H9 (cell line): ENCODE measurements at regions not wholly inside any gene's neighbourhood (a gene's known extent, or its start where the extent isn't known, plus 50 kb on each side); places are given as distances from the start of the nearest gene placed in this dataset.

Source experiments
- DNase-seq: peaks from one replicate; pipeline ENCODE4 v3.0.0-alpha.2; 2017
- H2AFZ ChIP-seq: one replicate; pipeline ENCODE4 v1.6.1; 2013; ENCODE audit warnings: mild to moderate bottlenecking, low read length, control low read depth, moderate library complexity
- H2AK5ac ChIP-seq: 2 replicates; pipeline ENCODE4 v1.6.1; 2013; ENCODE audit warnings: low read length, control low read depth, mixed read lengths; ENCODE audit not compliant: insufficient read length
- H2BK120ac ChIP-seq: one replicate; pipeline ENCODE4 v1.6.1; 2013; ENCODE audit warnings: low read depth, mild to moderate bottlenecking, low read length, control low read depth, inconsistent platforms; ENCODE audit not compliant: poor library complexity, severe bottlenecking
- H2BK12ac ChIP-seq: 2 replicates; pipeline ENCODE4 v1.6.1; 2013; ENCODE audit warnings: low read length, control low read depth, mixed read lengths, low read depth; ENCODE audit not compliant: insufficient read length
- H2BK15ac ChIP-seq: 2 replicates; pipeline ENCODE4 v1.6.1; 2013; ENCODE audit warnings: low read depth, low read length, control low read depth
- H2BK20ac ChIP-seq: one replicate; pipeline ENCODE4 v1.6.1; 2013; ENCODE audit warnings: low read depth, mild to moderate bottlenecking, low read length, control low read depth, inconsistent platforms; ENCODE audit not compliant: poor library complexity, severe bottlenecking
- H2BK5ac ChIP-seq: 2 replicates; pipeline ENCODE4 v1.6.1; 2013; ENCODE audit warnings: low read length, control low read depth, mixed read lengths; ENCODE audit not compliant: insufficient read length
- H3K14ac ChIP-seq: 2 replicates; pipeline ENCODE4 v1.6.1; 2013; ENCODE audit warnings: low read length, control low read depth; ENCODE audit not compliant: insufficient read depth
- H3K18ac ChIP-seq: 2 replicates; pipeline ENCODE4 v1.6.1; 2013; ENCODE audit warnings: low read depth, mild to moderate bottlenecking, mixed read lengths, low read length, control low read depth; ENCODE audit not compliant: insufficient read length
- H3K23ac ChIP-seq: 2 replicates; pipeline ENCODE4 v1.6.1; 2013; ENCODE audit warnings: low read length, control low read depth, mixed read lengths, low read depth; ENCODE audit not compliant: insufficient read length
- H3K23me2 ChIP-seq: 2 replicates; pipeline ENCODE4 v1.6.1; 2013; ENCODE audit warnings: low read depth, mild to moderate bottlenecking, mixed read lengths, low read length, control low read depth; ENCODE audit not compliant: insufficient read length, poor library complexity, severe bottlenecking
- H3K27ac ChIP-seq: 2 replicates; pipeline ENCODE4 v1.5.1; 2013; ENCODE audit warnings: low read length, control low read depth, mixed read lengths, low read depth; ENCODE audit not compliant: insufficient read length
- H3K27me3 ChIP-seq: 2 replicates; pipeline ENCODE4 v1.6.1; 2013; ENCODE audit warnings: low read length, control low read depth, inconsistent platforms; ENCODE audit not compliant: insufficient read depth
- H3K4ac ChIP-seq: 2 replicates; pipeline ENCODE4 v1.6.1; 2013; ENCODE audit warnings: low read depth, mild to moderate bottlenecking, control low read depth, inconsistent platforms, low read length, moderate library complexity
- H3K4me1 ChIP-seq: 2 replicates; pipeline ENCODE4 v1.6.1; 2013; ENCODE audit warnings: low read length, control low read depth, inconsistent platforms; ENCODE audit not compliant: insufficient read depth
- H3K4me2 ChIP-seq: 2 replicates; pipeline ENCODE4 v1.6.1; 2013; ENCODE audit warnings: low read length, control low read depth, mixed read lengths; ENCODE audit not compliant: insufficient read length, insufficient read depth
- H3K56ac ChIP-seq: 2 replicates; pipeline ENCODE4 v1.6.1; 2013; ENCODE audit warnings: low read depth, mild to moderate bottlenecking, mixed read lengths, low read length, control low read depth; ENCODE audit not compliant: insufficient read length
- H3K79me1 ChIP-seq: 2 replicates; pipeline ENCODE4 v1.6.1; 2013; ENCODE audit warnings: low read depth, mild to moderate bottlenecking, moderate library complexity, low read length, control low read depth, inconsistent platforms; ENCODE audit not compliant: insufficient read depth, poor library complexity, severe bottlenecking
- H3K79me2 ChIP-seq: 2 replicates; pipeline ENCODE4 v1.6.1; 2013; ENCODE audit warnings: low read length, control low read depth, inconsistent platforms; ENCODE audit not compliant: insufficient read depth
- H3K9ac ChIP-seq: 2 replicates; pipeline ENCODE4 v1.6.1; 2013; ENCODE audit warnings: low read length, control low read depth, mixed read lengths; ENCODE audit not compliant: insufficient read length; ENCODE audit errors: extremely low read depth
- H3K9me3 ChIP-seq: one replicate; pipeline ENCODE4 v1.6.1; 2013; ENCODE audit warnings: low read depth, low read length, inconsistent platforms; ENCODE audit not compliant: control insufficient read depth
- H3T11ph ChIP-seq: one replicate; pipeline ENCODE4 v1.6.1; 2013; ENCODE audit warnings: mild to moderate bottlenecking, low read length, control low read depth, inconsistent platforms
- H4K20me1 ChIP-seq: one replicate; pipeline ENCODE4 v1.6.1; 2013; ENCODE audit not compliant: control insufficient read depth, insufficient read length, insufficient read depth
- H4K5ac ChIP-seq: 2 replicates; pipeline ENCODE4 v1.6.1; 2013; ENCODE audit warnings: low read depth, mild to moderate bottlenecking, mixed read lengths, low read length, control low read depth; ENCODE audit not compliant: insufficient read length
- H4K8ac ChIP-seq: replicated peaks from 2 replicates; pipeline ENCODE4 v1.6.1; 2013; ENCODE audit warnings: low read length, control low read depth, mixed read lengths, low read depth; ENCODE audit not compliant: insufficient read length
- H4K91ac ChIP-seq: 2 replicates; pipeline ENCODE4 v1.6.1; 2013; ENCODE audit warnings: low read depth, mild to moderate bottlenecking, moderate library complexity, mixed read lengths, low read length, control low read depth; ENCODE audit not compliant: insufficient read length
- H3K27ac Mint-ChIP-seq, 3 experiments: 2 replicates in 2 of 3; 3 replicates in 1 of 3; pipeline ENCODE4 v1.8.0; 2020 to 2021; ENCODE audit warnings: mixed read lengths in 3 of 3, mild to moderate bottlenecking in 1 of 3, moderate library complexity in 1 of 3
- H3K27me3 Mint-ChIP-seq: 2 replicates; pipeline ENCODE4 v1.8.0; 2021; ENCODE audit warnings: low read depth, mild to moderate bottlenecking, moderate library complexity, mixed read lengths
- H3K36me3 Mint-ChIP-seq, 3 experiments: 2 replicates in 2 of 3; 3 replicates in 1 of 3; pipeline ENCODE4 v1.8.0; 2020 to 2021; ENCODE audit warnings: low read depth in 3 of 3, mixed read lengths in 3 of 3; ENCODE audit not compliant: insufficient read depth in 1 of 3
- H3K4me1 Mint-ChIP-seq, 2 experiments: 2 replicates each; pipeline ENCODE4 v1.8.0; 2020; ENCODE audit warnings: mixed read lengths in 2 of 2
- H3K4me3 Mint-ChIP-seq, 2 experiments: 2 replicates in 1 of 2; 3 replicates in 1 of 2; pipeline ENCODE4 v1.8.0; 2020 to 2021; ENCODE audit warnings: mild to moderate bottlenecking in 2 of 2, mixed read lengths in 2 of 2, moderate library complexity in 1 of 2
- H3K9me3 Mint-ChIP-seq, 2 experiments: 2 replicates in 1 of 2; 3 replicates in 1 of 2; pipeline ENCODE4 v1.8.0; 2020; ENCODE audit warnings: mild to moderate bottlenecking in 2 of 2, mixed read lengths in 2 of 2, moderate library complexity in 1 of 2
- WGBS: extraction: QIAGEN DNeasy Blood & Tissue Kit; methylation state at CpG from one replicate; pipeline ENCODE4 v1.1.7; 2013; ENCODE audit warnings: missing lambda C conversion rate, low lambda C conversion rate, mixed read lengths; ENCODE audit not compliant: insufficient read length; ENCODE audit errors: extremely low coverage; 5-methylcytosine and 5-hydroxymethylcytosine counted together
- TF ChIP-seq, protein P1 (sequence below): fragments of 200-600 bp; sonication (generic); conservative IDR thresholded peaks from 3 replicates; pipeline ENCODE4 v1.8.0; 2021; ENCODE audit warnings: antibody characterized with exemption, mild to moderate bottlenecking

DNA sequence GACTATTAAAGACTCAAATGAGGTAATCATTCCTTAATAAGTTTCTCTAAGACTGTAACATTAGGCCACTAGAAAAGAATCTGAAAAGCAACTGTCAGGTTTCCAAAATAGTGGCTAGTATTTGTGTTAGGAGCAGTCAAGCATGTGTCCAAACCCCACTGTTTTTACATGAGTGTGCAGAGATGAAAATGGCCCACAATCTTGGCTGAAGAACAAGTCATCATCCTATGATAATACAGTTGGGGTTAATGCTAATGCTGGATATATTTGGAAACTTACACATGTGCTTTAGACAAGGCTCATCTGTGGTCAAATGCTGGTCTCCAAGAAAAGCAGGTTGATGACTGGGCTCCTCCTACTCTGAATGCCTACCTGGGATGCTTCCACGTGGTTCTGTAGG, 73.6 kb downstream of the MAIP1 start:
- H4K91ac ChIP-seq, result no peak overlapping the region
- no peak overlapping the region for H2BK20ac ChIP-seq
- no peaks in the 10 kb centered on the region for H3K23me2 ChIP-seq
- H3K23ac ChIP-seq, result no peak overlapping the region
- no peak for DNase-seq
- H3K27me3 ChIP-seq, result no peaks in the 10 kb centered on the region
- Mint-ChIP-seq H3K4me3 (no peak overlapping the region), H3K9me3 (peaks cover 4 to 9% of the 10 kb centered on the region in 2 experiments; a peak in 3 of 5 replicates), H3K36me3 (peaks cover 0 to 3% (median 0%) of the 10 kb centered on the region in 3 experiments; a peak in 1 of 7 replicates), H3K4me1 (peaks cover 0 to 6% of the 10 kb centered on the region in 2 experiments; a peak in 2 of 4 replicates), H3K27me3 (no peaks in the 10 kb centered on the region), H3K27ac (no peak overlapping the region)
- H3K18ac ChIP-seq, result no peak overlapping the region
- no peak overlapping the region for H2AK5ac ChIP-seq
- no peak overlapping the region for H4K5ac ChIP-seq
- no peaks in the 10 kb centered on the region for H3K79me1 ChIP-seq
- WGBS, result no CpG with 5 or more reads among the region's 1 CpG
- H3K79me2 ChIP-seq, result no peaks in the 10 kb centered on the region
- no peak overlapping the region for H2BK15ac ChIP-seq
- H3K9me3 ChIP-seq, result no peaks in the 10 kb centered on the region
- TF ChIP-seq, protein P1, sequence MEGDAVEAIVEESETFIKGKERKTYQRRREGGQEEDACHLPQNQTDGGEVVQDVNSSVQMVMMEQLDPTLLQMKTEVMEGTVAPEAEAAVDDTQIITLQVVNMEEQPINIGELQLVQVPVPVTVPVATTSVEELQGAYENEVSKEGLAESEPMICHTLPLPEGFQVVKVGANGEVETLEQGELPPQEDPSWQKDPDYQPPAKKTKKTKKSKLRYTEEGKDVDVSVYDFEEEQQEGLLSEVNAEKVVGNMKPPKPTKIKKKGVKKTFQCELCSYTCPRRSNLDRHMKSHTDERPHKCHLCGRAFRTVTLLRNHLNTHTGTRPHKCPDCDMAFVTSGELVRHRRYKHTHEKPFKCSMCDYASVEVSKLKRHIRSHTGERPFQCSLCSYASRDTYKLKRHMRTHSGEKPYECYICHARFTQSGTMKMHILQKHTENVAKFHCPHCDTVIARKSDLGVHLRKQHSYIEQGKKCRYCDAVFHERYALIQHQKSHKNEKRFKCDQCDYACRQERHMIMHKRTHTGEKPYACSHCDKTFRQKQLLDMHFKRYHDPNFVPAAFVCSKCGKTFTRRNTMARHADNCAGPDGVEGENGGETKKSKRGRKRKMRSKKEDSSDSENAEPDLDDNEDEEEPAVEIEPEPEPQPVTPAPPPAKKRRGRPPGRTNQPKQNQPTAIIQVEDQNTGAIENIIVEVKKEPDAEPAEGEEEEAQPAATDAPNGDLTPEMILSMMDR, result no peak
- H4K8ac ChIP-seq, result no peak overlapping the region
- no peak overlapping the region for H2BK5ac ChIP-seq
- no peak overlapping the region for H3K27ac ChIP-seq
- no peak overlapping the region for H3K56ac ChIP-seq
- H3K14ac ChIP-seq, result no peak overlapping the region
- no peak overlapping the region for H2BK120ac ChIP-seq
- no peaks in the 10 kb centered on the region for H4K20me1 ChIP-seq
- H3T11ph ChIP-seq, result no peak overlapping the region
- no peak overlapping the region for H3K4me2 ChIP-seq
- no peaks in the 10 kb centered on the region for H3K4me1 ChIP-seq
- no peak overlapping the region for H2AFZ ChIP-seq
- H3K4ac ChIP-seq, result no peak overlapping the region
- no peak overlapping the region for H3K9ac ChIP-seq
- no peak overlapping the region for H2BK12ac ChIP-seq
